ENCODE measurements at regions not wholly inside any gene's neighbourhood (a gene's known extent, or its start where the extent isn't known, plus 50 kb on each side); places are given as distances from the start of the nearest gene placed in this dataset.

- DNase-seq (ENCODE audit: extremely low spot score) = no peak
- CTCF ChIA-PET = no interaction called here
- POLR2A ChIA-PET = no interaction called here
- TF ChIP-seq LEF1 (IDR thresholded peaks at IDR 0.05; ENCODE audit: borderline replicate concordance) = no peak
- no peak for TF ChIP-seq CTBP1 (IDR thresholded peaks at IDR 0.05; ENCODE audit: borderline replicate concordance)
- no peak for TF ChIP-seq ARNT (IDR thresholded peaks at IDR 0.05)
- TF ChIP-seq, protein P1, sequence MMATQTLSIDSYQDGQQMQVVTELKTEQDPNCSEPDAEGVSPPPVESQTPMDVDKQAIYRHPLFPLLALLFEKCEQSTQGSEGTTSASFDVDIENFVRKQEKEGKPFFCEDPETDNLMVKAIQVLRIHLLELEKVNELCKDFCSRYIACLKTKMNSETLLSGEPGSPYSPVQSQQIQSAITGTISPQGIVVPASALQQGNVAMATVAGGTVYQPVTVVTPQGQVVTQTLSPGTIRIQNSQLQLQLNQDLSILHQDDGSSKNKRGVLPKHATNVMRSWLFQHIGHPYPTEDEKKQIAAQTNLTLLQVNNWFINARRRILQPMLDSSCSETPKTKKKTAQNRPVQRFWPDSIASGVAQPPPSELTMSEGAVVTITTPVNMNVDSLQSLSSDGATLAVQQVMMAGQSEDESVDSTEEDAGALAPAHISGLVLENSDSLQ (IDR thresholded peaks at IDR 0.05) = no peak
- no peak for TF ChIP-seq HDGF (IDR thresholded peaks at IDR 0.05; ENCODE audit: borderline replicate concordance)
Observed at GRCh38 chr10:107450056-107450455, 285.6 kb upstream of the SORCS1 start.

DNA sequence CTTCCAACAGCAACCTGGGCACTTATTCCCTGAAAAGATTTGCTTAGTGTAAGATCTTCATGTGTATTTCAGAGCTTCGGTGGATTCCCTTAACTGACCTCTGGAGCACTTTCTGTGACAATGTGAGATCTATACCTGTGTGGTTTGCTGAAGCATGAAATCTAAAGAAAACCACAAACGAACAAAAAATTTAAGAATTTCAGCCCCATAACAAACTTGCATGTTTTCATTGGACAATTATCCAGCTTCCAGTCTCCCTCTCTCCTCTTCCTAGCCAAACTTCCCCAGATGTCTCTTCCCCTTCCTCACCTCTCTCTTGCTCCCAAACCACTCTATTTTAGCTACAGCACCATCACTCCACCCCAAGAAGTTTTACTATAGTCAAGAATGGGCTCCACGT is 279.9 kb upstream of the SORCS1 start:
- TF ChIP-seq BHLHE40 (IDR thresholded peaks at IDR 0.05; ENCODE audit: borderline replicate concordance) (no peak), FOXM1 (IDR thresholded peaks at IDR 0.05; ENCODE audit: borderline replicate concordance) (no peak), ARNT (IDR thresholded peaks at IDR 0.05) (no peak), TARDBP (IDR thresholded peaks at IDR 0.05) (no peak), CTBP1 (IDR thresholded peaks at IDR 0.05; ENCODE audit: borderline replicate concordance) (no peak), LEF1 (IDR thresholded peaks at IDR 0.05; ENCODE audit: borderline replicate concordance) (no peak), SP1 (IDR thresholded peaks at IDR 0.05) (no peak), FOXK2 (IDR thresholded peaks at IDR 0.05) (no peak)
- POLR2A ChIA-PET = no interaction called here
- no peak for DNase-seq (ENCODE audit: extremely low spot score)
- CTCF ChIA-PET = no interaction called here

DNA sequence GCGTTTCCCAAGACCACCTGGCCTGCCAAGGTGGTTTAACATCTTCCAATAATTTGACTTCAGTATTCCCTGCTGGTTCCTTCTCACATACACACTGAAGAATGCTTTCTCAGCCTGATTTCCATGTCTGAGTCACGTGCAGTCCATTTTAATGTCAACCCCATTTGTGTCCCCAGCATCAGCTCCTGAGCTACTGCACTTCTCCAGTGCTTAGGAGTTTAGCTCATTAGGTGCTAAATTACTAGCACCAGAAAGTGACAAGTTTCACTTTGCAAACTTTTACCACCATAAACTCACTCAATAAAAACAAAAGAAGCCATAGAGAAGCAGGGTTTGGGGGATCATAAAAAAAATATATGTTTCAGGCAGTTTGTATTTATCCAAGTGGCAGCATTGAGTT is 279.3 kb upstream of the SORCS1 start:
- ChIA-PET CTCF (no interaction called here), POLR2A (no interaction called here)
- DNase-seq (ENCODE audit: extremely low spot score) = no peak
- TF ChIP-seq, protein P1 (IDR thresholded peaks at IDR 0.05) = no peak
- TF ChIP-seq ARNT (IDR thresholded peaks at IDR 0.05) = no peak
- TF ChIP-seq L3MBTL2 (conservative IDR thresholded peaks at IDR 0.05) = no peak
- TF ChIP-seq LEF1 (IDR thresholded peaks at IDR 0.05; ENCODE audit: borderline replicate concordance) = no peak
- TF ChIP-seq CTBP1 (IDR thresholded peaks at IDR 0.05; ENCODE audit: borderline replicate concordance) = no peak
- TF ChIP-seq BHLHE40 (IDR thresholded peaks at IDR 0.05; ENCODE audit: borderline replicate concordance) = no peak
- no peak for TF ChIP-seq FOXM1 (IDR thresholded peaks at IDR 0.05; ENCODE audit: borderline replicate concordance)
- TF ChIP-seq FOXK2 (IDR thresholded peaks at IDR 0.05) = no peak
- TF ChIP-seq TARDBP (IDR thresholded peaks at IDR 0.05) = no peak
- no peak for TF ChIP-seq FOXA1 (IDR thresholded peaks at IDR 0.05)
- no peak for TF ChIP-seq HDGF (IDR thresholded peaks at IDR 0.05; ENCODE audit: borderline replicate concordance)
- TF ChIP-seq NFRKB (IDR thresholded peaks at IDR 0.05) = no peak
- TF ChIP-seq ELF4 (IDR thresholded peaks at IDR 0.05) = no peak
- TF ChIP-seq SUZ12 (IDR thresholded peaks at IDR 0.05) = no peak
- no peak for TF ChIP-seq SP1 (IDR thresholded peaks at IDR 0.05)
- TF ChIP-seq ZNF384 (IDR thresholded peaks at IDR 0.05) = no peak

GRCh38 chr10:107443326-107443725 is 278.8 kb upstream of the SORCS1 start:
- no peak for DNase-seq (ENCODE audit: extremely low spot score)
- TF ChIP-seq TARDBP (IDR thresholded peaks at IDR 0.05) = no peak
- no peak for TF ChIP-seq FOXM1 (IDR thresholded peaks at IDR 0.05; ENCODE audit: borderline replicate concordance)
- TF ChIP-seq SP1 (IDR thresholded peaks at IDR 0.05) = no peak
- no peak for TF ChIP-seq L3MBTL2 (conservative IDR thresholded peaks at IDR 0.05)
- no peak for TF ChIP-seq ARNT (IDR thresholded peaks at IDR 0.05)
- TF ChIP-seq FOXA1 (IDR thresholded peaks at IDR 0.05) = no peak
- TF ChIP-seq BHLHE40 (IDR thresholded peaks at IDR 0.05; ENCODE audit: borderline replicate concordance) = no peak
- no peak for TF ChIP-seq LEF1 (IDR thresholded peaks at IDR 0.05; ENCODE audit: borderline replicate concordance)
- no peak for TF ChIP-seq SUZ12 (IDR thresholded peaks at IDR 0.05)
- TF ChIP-seq, protein P1 (IDR thresholded peaks at IDR 0.05) = no peak
- no peak for TF ChIP-seq NFRKB (IDR thresholded peaks at IDR 0.05)
- no peak for TF ChIP-seq CTBP1 (IDR thresholded peaks at IDR 0.05; ENCODE audit: borderline replicate concordance)
- TF ChIP-seq ZNF384 (IDR thresholded peaks at IDR 0.05) = no peak
- no peak for TF ChIP-seq ELF4 (IDR thresholded peaks at IDR 0.05)
- no peak for TF ChIP-seq HDGF (IDR thresholded peaks at IDR 0.05; ENCODE audit: borderline replicate concordance)
- no peak for TF ChIP-seq FOXK2 (IDR thresholded peaks at IDR 0.05)
- ChIA-PET CTCF (no interaction called here), POLR2A (no interaction called here)

DNA sequence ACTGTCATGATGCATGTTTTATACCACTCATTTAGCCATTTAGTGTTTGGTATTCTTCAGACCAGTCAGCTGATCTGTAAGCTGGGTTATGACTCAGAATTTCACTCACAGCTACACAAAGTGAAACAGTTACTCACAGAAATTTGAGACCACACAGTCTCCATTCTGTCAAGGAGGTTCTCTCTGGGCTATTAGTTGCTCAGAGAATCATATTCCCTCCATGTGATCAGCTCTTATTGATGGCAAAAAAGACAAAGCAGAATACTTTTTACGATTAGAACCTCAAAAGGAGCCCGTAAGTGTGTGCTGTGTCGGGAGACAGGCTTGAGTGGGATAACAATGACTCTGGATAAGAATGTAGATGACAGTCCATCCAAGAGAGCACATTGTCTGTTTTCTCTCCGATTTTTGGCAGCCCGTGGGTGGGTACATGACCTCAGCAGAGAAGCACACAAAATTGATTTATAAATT is 277.6 kb upstream of the SORCS1 start:
- POLR2A ChIA-PET = no interaction called here
- no peak for DNase-seq (ENCODE audit: extremely low spot score)
- no peak for TF ChIP-seq HDGF (IDR thresholded peaks at IDR 0.05; ENCODE audit: borderline replicate concordance)
- TF ChIP-seq, protein P1 (IDR thresholded peaks at IDR 0.05) = no peak
- no peak for TF ChIP-seq SUZ12 (IDR thresholded peaks at IDR 0.05)
- no peak for TF ChIP-seq FOXK2 (IDR thresholded peaks at IDR 0.05)
- TF ChIP-seq ZNF384 (IDR thresholded peaks at IDR 0.05) = no peak
- no peak for TF ChIP-seq ELF4 (IDR thresholded peaks at IDR 0.05)
- no peak for TF ChIP-seq BHLHE40 (IDR thresholded peaks at IDR 0.05; ENCODE audit: borderline replicate concordance)
- TF ChIP-seq FOXA1 (IDR thresholded peaks at IDR 0.05) = no peak
- no peak for TF ChIP-seq TARDBP (IDR thresholded peaks at IDR 0.05)
- CTCF ChIA-PET = no interaction called here

- CTCF ChIA-PET = no interaction called here
- POLR2A ChIA-PET = no interaction called here
- TF ChIP-seq NFRKB (IDR thresholded peaks at IDR 0.05) = no peak
- no peak for TF ChIP-seq L3MBTL2 (conservative IDR thresholded peaks at IDR 0.05)
- no peak for TF ChIP-seq ARNT (IDR thresholded peaks at IDR 0.05)
- TF ChIP-seq SUZ12 (IDR thresholded peaks at IDR 0.05) = no peak
- no peak for TF ChIP-seq SP1 (IDR thresholded peaks at IDR 0.05)
- TF ChIP-seq BHLHE40 (IDR thresholded peaks at IDR 0.05; ENCODE audit: borderline replicate concordance) = no peak
- TF ChIP-seq LEF1 (IDR thresholded peaks at IDR 0.05; ENCODE audit: borderline replicate concordance) = no peak
- TF ChIP-seq ELF4 (IDR thresholded peaks at IDR 0.05) = no peak
- TF ChIP-seq, protein P1 (IDR thresholded peaks at IDR 0.05) = no peak
- no peak for TF ChIP-seq ZNF384 (IDR thresholded peaks at IDR 0.05)
- DNase-seq (ENCODE audit: extremely low spot score) = no peak
Observed at GRCh38 chr10:107440741-107441140, 276.2 kb upstream of the SORCS1 start.

Measured in HEK293T (cell line).